GM21825 (cell line): ENCODE measurements at regions not wholly inside any gene's neighbourhood (a gene's known extent, or its start where the extent isn't known, plus 50 kb on each side); places are given as distances from the start of the nearest gene placed in this dataset.
"Not testable (repeated sequence)": the region's sequence is repeated elsewhere in the genome, so short reads cannot be mapped to it uniquely, and the experiment has no call there.

ENCODE experiments used
- ATAC-seq: cut with Tn5 transposase; IDR thresholded peaks from one replicate; pipeline ENCODE4 v1.9.1; 2021; ENCODE audit warnings: mild to moderate bottlenecking, moderate library complexity; ENCODE audit not compliant: unreplicated experiment

- not testable (repeated sequence) for ATAC-seq
These were observed 73.5 kb downstream of the NPIPA8 start for GRCh38 chr16:18263046-18263445.

DNA sequence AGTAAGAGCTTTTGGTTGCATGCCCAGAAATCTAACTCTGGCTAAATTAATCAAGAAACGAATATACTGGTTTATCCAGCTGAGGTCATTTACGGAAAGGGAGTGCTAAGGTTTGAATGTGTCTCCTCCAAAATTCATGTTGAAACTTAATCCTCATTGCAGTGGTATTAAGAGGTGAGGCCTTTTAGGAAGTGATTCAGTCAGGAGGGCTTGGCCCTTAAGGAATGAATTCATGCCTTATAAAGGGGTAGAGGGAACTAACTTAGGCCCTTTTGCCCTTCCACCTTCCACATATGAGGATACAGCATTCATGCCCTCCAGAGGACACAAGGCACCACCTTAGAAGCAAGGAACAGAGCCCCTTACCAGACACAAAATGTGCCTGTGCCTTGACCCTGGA is 74.7 kb downstream of the NPIPA8 start:
- ATAC-seq, result not testable (repeated sequence)

DNA sequence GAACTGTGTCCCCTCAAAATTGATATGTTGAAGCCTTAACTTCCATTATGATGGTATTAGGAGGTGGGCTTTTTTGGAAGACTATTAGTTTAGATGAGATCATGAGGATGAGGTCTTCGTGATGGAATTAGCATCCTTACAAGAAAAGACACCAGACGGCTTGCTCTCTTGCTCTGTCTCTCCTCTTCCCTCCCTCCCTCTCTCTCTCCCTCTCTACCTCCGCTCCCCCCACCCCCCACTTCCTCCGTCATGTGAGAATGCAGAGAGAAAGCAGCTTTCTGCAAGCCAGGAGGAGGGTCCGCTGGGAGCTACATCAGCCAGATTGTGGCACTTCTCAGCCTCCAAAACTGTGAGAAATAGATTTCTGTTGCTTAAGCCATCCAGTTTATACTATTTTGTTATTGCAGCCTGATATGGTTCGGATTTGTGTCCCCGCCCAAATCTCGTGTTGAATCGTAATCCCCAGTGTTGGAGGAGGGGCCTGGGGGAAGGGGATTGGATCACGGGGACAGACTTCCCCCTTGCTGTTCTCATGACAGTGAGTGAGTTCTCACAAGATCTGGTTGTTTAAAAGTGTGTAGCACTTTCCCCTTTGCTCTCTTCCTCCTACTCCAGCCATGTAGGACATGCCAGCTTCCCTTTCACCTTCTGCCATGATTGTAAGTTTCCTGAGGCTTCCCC is 76.9 kb downstream of the NPIPA8 start:
- not testable (repeated sequence) for ATAC-seq

DNA sequence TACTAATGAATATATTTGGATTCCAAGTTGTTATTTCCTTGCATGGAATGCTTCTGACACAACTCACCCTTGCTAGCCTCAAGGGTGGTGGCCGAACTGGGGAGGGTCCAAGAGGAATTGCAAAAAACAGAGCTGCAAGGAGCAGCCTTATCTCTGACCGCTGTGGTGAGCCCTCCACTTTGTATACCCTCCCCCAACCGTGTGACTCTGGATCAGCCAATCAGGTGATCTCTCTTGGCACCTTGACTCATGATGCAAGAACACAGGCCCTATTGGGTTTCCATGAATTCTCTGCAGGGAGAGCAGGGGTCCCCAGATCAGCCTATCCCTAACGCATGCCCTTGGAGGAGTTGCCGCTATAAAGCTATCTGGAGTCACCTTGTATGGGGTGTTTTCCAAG is 83.6 kb downstream of the NPIPA8 start:
- ATAC-seq, result not testable (repeated sequence)

DNA sequence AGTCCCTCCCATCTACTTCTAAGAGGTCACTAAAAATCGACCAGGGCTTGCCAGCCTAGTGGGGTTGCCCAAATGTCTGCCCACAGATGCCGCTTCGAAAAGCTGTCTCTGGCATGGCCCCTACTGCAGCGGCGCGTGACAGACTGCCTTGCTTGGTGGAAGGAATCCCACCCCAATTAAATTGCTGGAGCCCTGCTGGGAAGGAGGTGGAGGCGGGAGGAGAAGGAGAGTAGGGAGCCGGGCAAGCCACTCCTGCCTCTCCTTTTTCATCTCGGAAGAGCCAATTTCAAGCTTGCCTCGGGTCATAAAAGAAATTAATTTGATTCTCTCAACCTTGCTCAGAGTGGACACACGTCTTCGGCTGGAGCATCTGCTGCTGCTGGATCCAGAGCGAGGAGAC is 106.0 kb downstream of the NPIPA8 start:
- ATAC-seq, result not testable (repeated sequence)

GRCh38 chr16:18222054-18223009 is 114.2 kb downstream of the NPIPA8 start:
- ATAC-seq, result not testable (repeated sequence)

DNA sequence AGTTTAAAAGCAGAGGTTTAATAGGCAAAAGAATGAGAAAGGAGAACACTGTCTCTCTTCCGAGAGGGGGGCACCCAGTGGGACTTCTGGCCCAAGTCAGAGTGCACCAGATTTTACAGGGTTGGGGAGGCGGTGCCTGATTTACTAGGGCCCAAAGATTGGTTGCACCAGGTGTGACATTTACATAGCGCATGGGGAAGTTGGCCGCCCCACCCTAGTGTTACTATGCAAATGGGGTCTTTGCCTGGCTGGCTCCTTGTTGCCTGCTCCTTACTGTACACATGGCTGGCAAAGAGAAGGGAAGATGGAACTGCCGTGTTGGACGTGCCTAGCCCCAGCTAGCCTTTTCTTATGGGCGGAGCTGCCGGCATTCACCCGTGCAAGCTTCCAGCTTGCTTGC is 118.8 kb downstream of the NPIPA8 start:
- ATAC-seq, result not testable (repeated sequence)

GRCh38 chr16:18216814-18217213 is 119.7 kb downstream of the NPIPA8 start:
- ATAC-seq, result not testable (repeated sequence)

DNA sequence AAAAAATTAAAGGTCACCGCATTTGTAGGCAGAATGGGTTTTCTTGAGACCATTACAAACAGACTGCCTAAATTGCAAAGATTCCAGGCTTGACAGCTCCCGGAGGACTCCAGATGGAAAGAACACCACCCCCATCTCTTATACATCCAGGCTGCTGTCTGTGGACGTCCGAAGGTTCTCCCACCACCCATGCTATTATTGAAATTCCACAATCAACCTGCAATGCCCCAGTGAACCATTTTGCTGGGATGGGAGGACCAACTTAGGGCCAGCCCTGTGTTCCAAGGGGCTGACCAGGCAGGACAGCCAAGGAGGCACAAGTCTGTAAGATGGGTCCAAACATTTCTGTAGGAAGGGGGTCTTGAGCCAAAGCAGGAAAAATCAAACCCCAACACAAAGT is 122.7 kb downstream of the NPIPA8 start:
- not testable (repeated sequence) for ATAC-seq

- not testable (repeated sequence) for ATAC-seq
These were observed 125.0 kb downstream of the NPIPA8 start for GRCh38 chr16:18211505-18211904.

DNA sequence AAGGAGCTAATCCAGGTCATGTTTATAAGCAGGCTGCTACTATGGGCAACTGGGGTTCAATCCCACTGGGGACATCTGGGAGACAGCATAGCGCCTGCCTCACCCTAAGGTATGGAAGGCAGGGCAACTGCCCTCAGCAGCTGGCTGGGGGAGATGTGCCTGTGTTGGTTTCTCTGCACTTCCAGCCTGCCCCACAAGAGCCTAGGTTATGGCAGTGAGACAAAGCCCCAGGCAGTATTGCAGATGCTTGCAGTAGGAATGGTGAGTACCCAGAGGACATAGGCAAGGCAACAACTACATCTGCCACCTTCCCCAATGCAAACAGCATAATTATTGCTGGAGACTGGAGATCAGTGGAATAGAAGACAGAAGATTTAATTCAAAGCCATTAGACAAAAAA is 131.8 kb downstream of the NPIPA8 start:
- not testable (repeated sequence) for ATAC-seq

DNA sequence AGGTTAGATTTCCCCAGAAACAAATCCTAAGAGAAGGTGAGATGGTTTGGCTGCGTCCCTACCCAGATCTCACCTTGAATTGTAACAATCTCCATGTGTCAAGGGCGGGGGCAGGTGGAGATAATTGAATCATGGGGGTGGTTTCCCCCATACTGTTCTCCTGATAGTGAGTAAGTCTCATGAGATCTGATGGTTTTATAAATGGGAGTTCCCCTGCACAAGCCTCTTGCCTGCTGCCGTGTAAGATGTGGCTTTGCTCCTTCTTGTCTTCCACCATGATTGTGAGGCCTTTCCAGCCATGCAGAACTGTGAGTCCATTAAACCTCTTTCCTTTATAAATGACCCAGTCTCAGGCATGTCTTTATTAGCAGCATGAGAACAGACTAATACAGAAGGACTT is 132.2 kb downstream of the NPIPA8 start:
- ATAC-seq, result not testable (repeated sequence)

- ATAC-seq, result not testable (repeated sequence)
These were observed 135.0 kb downstream of the NPIPA8 start for GRCh38 chr16:18201511-18201910.

DNA sequence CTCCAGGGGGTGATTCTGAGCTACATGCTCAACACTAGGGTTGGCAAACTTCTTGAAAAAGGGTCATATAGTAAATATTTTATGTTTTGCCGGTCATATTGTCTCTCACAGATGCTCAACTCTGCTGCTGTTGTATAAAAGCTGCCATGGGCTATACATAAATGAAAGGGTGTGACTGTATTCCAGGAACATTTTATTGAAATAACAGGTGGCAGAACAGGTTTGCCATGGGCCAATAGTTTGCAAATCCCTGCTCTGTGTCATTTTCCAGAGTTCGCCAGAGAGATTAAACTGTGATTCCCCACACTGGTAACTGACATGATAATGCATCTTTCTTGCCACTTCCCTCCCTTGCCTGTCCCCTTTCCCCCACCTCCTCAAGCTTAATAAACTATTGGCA is 144.1 kb downstream of the NPIPA8 start:
- not testable (repeated sequence) for ATAC-seq

DNA sequence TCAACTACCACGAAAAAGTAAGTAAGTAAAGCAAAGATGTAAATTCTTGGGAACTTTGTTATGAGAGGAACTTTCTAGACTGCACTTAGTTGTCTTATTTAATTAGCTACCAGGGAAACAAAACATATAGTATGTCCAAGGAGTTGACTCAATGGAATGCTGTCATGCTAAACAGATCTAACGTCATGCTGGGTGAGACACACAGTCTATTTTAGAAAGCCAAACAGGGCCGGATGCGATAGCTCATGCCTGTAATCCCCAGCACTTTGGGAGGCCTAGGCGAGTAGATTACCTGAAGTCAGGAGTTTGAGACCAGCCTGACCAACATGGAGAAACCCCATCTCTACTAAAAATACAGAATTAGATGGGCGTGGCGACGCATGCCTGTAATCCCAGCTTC is 146.4 kb downstream of the NPIPA8 start:
- not testable (repeated sequence) for ATAC-seq

DNA sequence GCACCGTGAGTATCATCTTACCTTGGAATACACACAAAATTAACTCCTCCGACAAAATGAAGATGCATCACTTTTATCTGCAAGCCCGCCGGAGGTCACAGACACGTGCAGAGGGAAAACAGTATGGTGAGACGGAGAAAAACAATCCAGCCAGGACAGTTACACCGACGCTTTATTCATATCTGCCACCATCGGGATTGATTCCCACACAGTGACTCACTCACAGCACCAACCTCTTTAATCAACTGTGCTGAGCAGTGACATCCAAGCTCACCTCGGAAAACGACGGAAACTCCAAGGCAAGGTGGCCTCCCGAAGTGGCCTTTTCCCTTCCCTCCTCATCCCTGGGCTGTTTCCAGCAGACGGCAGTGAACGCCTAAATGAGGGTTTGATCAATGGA is 151.8 kb downstream of the NPIPA8 start:
- ATAC-seq, result not testable (repeated sequence)

GRCh38 chr16:18181028-18181427 is 155.5 kb downstream of the NPIPA8 start:
- ATAC-seq, result not testable (repeated sequence)

DNA sequence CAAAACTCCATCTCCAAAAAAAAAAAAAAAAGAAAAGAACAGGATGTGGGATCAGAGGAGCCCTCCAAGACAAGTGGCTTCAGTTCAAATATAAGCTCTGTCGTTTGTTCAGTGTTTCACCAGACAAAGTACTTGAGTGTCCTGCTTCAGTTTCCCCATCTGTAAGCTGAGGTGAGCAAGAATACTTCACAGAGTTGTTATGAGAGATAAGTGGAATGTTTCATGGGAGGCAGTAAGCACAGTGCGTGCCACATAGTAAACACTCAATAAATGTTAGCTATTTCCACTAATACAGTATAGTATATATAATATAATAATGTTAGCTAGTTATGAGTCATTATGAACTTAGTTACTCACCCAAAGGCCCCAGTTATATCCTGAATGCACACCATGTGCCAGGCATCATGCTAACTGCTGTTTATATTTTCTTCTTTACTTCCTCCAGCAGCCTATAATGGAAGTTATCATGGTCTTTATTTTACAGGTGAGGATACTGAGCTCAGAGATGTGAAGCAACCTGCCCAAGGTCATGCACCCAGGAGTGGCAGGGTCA is 162.5 kb downstream of the NPIPA8 start:
- not testable (repeated sequence) for ATAC-seq

DNA sequence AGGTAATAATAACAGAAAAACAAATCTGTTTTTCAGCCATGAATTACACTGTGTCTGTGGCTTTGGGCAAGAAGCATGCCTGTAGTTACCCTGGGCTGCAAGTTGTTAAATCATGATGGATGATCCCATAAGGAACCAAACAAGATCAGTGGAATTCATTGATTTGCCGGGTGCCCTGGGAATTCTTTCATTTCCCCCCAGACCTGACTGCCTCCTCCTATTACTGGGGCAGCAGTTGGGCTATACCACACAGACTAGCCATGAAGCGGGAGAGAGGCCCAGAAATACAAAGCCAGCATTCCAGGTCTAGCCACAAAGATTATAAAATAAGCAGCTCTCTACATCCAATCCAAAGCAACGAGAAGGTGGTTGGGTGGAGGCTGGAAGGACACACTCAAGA is 174.2 kb downstream of the NPIPA8 start:
- ATAC-seq, result not testable (repeated sequence)

GRCh38 chr16:18161224-18161623 is 175.3 kb downstream of the NPIPA8 start:
- not testable (repeated sequence) for ATAC-seq

DNA sequence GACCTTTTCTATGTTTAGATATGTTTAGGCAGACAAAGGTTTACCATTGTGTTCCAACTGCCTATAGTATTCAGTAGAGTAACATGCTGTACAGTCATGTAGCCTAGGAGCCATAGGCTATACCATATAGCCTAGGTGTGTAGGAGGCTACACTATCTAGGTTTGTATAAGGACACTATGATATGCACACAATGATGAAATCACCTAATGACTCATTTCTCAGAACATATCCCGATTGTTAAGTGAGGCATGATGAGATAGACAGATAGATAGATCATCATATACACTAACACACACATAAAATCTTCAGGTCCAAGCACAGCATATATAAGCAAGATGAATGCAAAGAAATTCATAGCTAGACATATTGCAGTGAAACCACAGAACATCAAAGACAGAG is 177.4 kb downstream of the NPIPA8 start:
- not testable (repeated sequence) for ATAC-seq
